Nephron (organoid): ENCODE measurements at regions not wholly inside any gene's neighbourhood (a gene's known extent, or its start where the extent isn't known, plus 50 kb on each side); places are given as distances from the start of the nearest gene placed in this dataset.

Experiments
- H3K27ac Mint-ChIP-seq, 3 experiments: 2 replicates each; pipeline ENCODE4 v1.8.0; 2020; ENCODE audit warnings: mixed read lengths in 3 of 3, mild to moderate bottlenecking in 2 of 3, moderate library complexity in 1 of 3
- H3K27me3 Mint-ChIP-seq: 2 replicates; pipeline ENCODE4 v1.8.0; 2021; ENCODE audit warnings: low read depth, mild to moderate bottlenecking, moderate library complexity, mixed read lengths
- H3K36me3 Mint-ChIP-seq: 2 replicates; pipeline ENCODE4 v1.8.0; 2020; ENCODE audit warnings: low read depth, mixed read lengths
- H3K4me1 Mint-ChIP-seq: 2 replicates; pipeline ENCODE4 v1.8.0; 2020; ENCODE audit warnings: mixed read lengths
- H3K4me3 Mint-ChIP-seq, 3 experiments: 2 replicates each; pipeline ENCODE4 v1.8.0; 2020; ENCODE audit warnings: mild to moderate bottlenecking in 3 of 3, mixed read lengths in 3 of 3, moderate library complexity in 2 of 3
- H3K9me3 Mint-ChIP-seq: 2 replicates; pipeline ENCODE4 v1.8.0; 2020; ENCODE audit warnings: mixed read lengths
- CTCF ChIP-seq, 3 experiments: fragments of 200-600 bp; sonication (generic); IDR thresholded peaks; one replicate each; pipeline ENCODE4 v1.5.0; 2021; ENCODE audit warnings: antibody characterized with exemption in 3 of 3; ENCODE audit not compliant: unreplicated experiment in 3 of 3

GRCh38 chr3:110710603-110711002 is 361.0 kb upstream of the NECTIN3 start:
- peaks cover 11% of the 10 kb centered on the region for H3K9me3 Mint-ChIP-seq
- H3K27ac Mint-ChIP-seq = no peak overlapping the region
- no peak for TF ChIP-seq CTCF (IDR thresholded peaks at IDR 0.05; ENCODE audit: unreplicated experiment in 3 of 3)
- no peaks in the 10 kb centered on the region for H3K4me1 Mint-ChIP-seq
- H3K36me3 Mint-ChIP-seq = no peaks in the 10 kb centered on the region
- H3K27me3 Mint-ChIP-seq = no peaks in the 10 kb centered on the region
- H3K4me3 Mint-ChIP-seq = no peak overlapping the region

- H3K9me3 Mint-ChIP-seq = peaks cover 7% of the 10 kb centered on the region
- H3K4me1 Mint-ChIP-seq = no peaks in the 10 kb centered on the region
- H3K36me3 Mint-ChIP-seq = no peaks in the 10 kb centered on the region
- no peaks in the 10 kb centered on the region for H3K27me3 Mint-ChIP-seq
- TF ChIP-seq CTCF (IDR thresholded peaks at IDR 0.05; ENCODE audit: unreplicated experiment in 3 of 3) = no peak
- H3K27ac Mint-ChIP-seq = no peak overlapping the region
- no peak overlapping the region for H3K4me3 Mint-ChIP-seq
Observed at GRCh38 chr3:110711130-110711832, 360.3 kb upstream of the NECTIN3 start.

- H3K27me3 Mint-ChIP-seq = no peaks in the 10 kb centered on the region
- H3K4me3 Mint-ChIP-seq = no peak overlapping the region
- no peaks in the 10 kb centered on the region for H3K36me3 Mint-ChIP-seq
- TF ChIP-seq CTCF (IDR thresholded peaks at IDR 0.05; ENCODE audit: unreplicated experiment in 3 of 3) = no peak
- no peaks in the 10 kb centered on the region for H3K4me1 Mint-ChIP-seq
- H3K9me3 Mint-ChIP-seq = peaks cover under 1% of the 10 kb centered on the region
- H3K27ac Mint-ChIP-seq = no peak overlapping the region
Observed at GRCh38 chr3:110711851-110712516, 359.6 kb upstream of the NECTIN3 start.

- Mint-ChIP-seq H3K9me3 (no peaks in the 10 kb centered on the region), H3K27me3 (no peaks in the 10 kb centered on the region), H3K27ac (no peak overlapping the region), H3K4me1 (no peaks in the 10 kb centered on the region), H3K36me3 (no peaks in the 10 kb centered on the region), H3K4me3 (no peak overlapping the region)
- no peak for TF ChIP-seq CTCF (IDR thresholded peaks at IDR 0.05; ENCODE audit: unreplicated experiment in 3 of 3)
Observed at GRCh38 chr3:110727056-110727455, 344.6 kb upstream of the NECTIN3 start.

- no peaks in the 10 kb centered on the region for H3K36me3 Mint-ChIP-seq
- no peak for TF ChIP-seq CTCF (IDR thresholded peaks at IDR 0.05; ENCODE audit: unreplicated experiment in 3 of 3)
- no peaks in the 10 kb centered on the region for H3K27me3 Mint-ChIP-seq
- H3K9me3 Mint-ChIP-seq = no peaks in the 10 kb centered on the region
- no peak overlapping the region for H3K4me3 Mint-ChIP-seq
- no peaks in the 10 kb centered on the region for H3K4me1 Mint-ChIP-seq
- H3K27ac Mint-ChIP-seq = no peak overlapping the region
Observed at GRCh38 chr3:110731148-110731547, 340.5 kb upstream of the NECTIN3 start.

- TF ChIP-seq CTCF (IDR thresholded peaks at IDR 0.05; ENCODE audit: unreplicated experiment in 3 of 3) = no peak
- H3K4me3 Mint-ChIP-seq = no peak overlapping the region
- no peaks in the 10 kb centered on the region for H3K36me3 Mint-ChIP-seq
- H3K9me3 Mint-ChIP-seq = no peaks in the 10 kb centered on the region
- H3K4me1 Mint-ChIP-seq = no peaks in the 10 kb centered on the region
- no peak overlapping the region for H3K27ac Mint-ChIP-seq
- H3K27me3 Mint-ChIP-seq = no peaks in the 10 kb centered on the region
Observed at GRCh38 chr3:110732420-110732819, 339.2 kb upstream of the NECTIN3 start.
